Activated CD4-positive, alpha-beta T cell treated with anti-CD3 and anti-CD28 coated beads, Interleukin-2, amount 10 ng/mL, durations not matched to agents 7 days and 5 days (primary cell): ENCODE measurements at regions not wholly inside any gene's neighbourhood (a gene's known extent, or its start where the extent isn't known, plus 50 kb on each side); places are given as distances from the start of the nearest gene placed in this dataset.

Experiments
- CTCF ChIA-PET: fragments of 350-600 bp; sonication (Branson Sonifier 250); formaldehyde crosslinking; loops from one replicate; lab custom pipeline; 2021; ENCODE audit warnings: antibody characterized with exemption; lab: Charles Lee
- POLR2A ChIA-PET: fragments of 350-600 bp; sonication (Branson Sonifier 250); formaldehyde crosslinking; loops from one replicate; lab custom pipeline; 2021; ENCODE audit warnings: antibody characterized with exemption; lab: Charles Lee
- DNase-seq: peaks from one replicate; pipeline ENCODE4 v3.0.0-alpha.2; 2020
- H3K27ac Mint-ChIP-seq: one replicate; pipeline ENCODE4 v1.8.0; 2021; ENCODE audit warnings: mild to moderate bottlenecking, moderate library complexity, mixed read lengths
- H3K27me3 Mint-ChIP-seq: one replicate; pipeline ENCODE4 v1.8.0; 2021; ENCODE audit warnings: mixed read lengths
- H3K36me3 Mint-ChIP-seq: one replicate; pipeline ENCODE4 v1.8.0; 2021; ENCODE audit warnings: low read depth, mixed read lengths
- H3K4me1 Mint-ChIP-seq: one replicate; pipeline ENCODE4 v1.8.0; 2021; ENCODE audit warnings: mixed read lengths
- H3K4me3 Mint-ChIP-seq: one replicate; pipeline ENCODE4 v1.8.0; 2021; ENCODE audit warnings: mild to moderate bottlenecking, moderate library complexity, mixed read lengths
- H3K9me3 Mint-ChIP-seq: one replicate; pipeline ENCODE4 v1.8.0; 2021; ENCODE audit warnings: mixed read lengths

DNA sequence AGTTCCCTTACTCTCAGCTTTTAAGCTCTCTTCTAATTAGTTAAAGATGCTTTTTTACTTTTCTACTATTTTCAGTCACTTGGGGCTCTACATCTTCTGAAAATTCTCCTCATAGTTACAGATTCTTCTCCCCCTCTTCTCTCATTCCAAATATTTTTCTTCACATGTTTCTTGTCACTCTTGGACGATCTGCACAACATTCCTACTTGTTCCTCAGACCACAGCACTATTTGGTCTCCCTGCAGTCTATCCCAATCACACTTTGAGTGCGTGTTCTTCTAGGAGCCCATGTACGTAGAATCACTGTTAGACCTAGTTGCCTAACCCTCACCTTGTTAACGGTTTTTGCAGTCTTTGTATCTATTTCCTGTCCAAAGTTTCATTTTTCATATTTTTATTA, 222.5 kb upstream of the SPRY2 start:
- Mint-ChIP-seq H3K4me3 (no peak overlapping the region), H3K4me1 (peaks cover 11% of the 10 kb centered on the region), H3K27ac (no peak overlapping the region), H3K9me3 (no peaks in the 10 kb centered on the region), H3K27me3 (no peaks in the 10 kb centered on the region), H3K36me3 (no peaks in the 10 kb centered on the region)
- DNase-seq = no peak
- POLR2A ChIA-PET = no interaction called here
- CTCF ChIA-PET = no interaction called here

- H3K4me1 Mint-ChIP-seq = peaks cover 11% of the 10 kb centered on the region
Observed at GRCh38 chr13:80562433-80563156, 221.7 kb upstream of the SPRY2 start.

DNA sequence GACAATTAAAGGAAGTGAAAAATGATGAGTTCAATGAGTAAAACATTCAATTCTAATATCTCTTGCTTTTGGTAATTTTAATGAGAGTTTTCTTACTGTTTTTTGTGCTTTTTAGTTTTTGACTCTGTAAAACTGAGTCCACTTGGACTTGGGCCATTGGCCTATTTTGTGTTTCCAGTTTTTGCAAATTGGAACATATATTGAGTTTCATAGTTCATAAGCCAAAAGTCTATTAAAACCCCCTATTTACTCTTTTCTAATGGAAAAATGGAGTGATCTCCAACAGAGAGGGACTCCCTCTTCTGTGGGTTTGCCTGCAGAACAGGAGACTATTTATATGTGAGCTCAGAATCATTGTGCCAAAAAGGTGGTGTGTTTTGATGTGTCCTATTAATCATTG, 219.7 kb upstream of the SPRY2 start:
- ChIA-PET POLR2A (no interaction called here), CTCF (no interaction called here)
- H3K4me3 Mint-ChIP-seq = no peak overlapping the region
- no peaks in the 10 kb centered on the region for H3K36me3 Mint-ChIP-seq
- H3K9me3 Mint-ChIP-seq = no peaks in the 10 kb centered on the region
- no peaks in the 10 kb centered on the region for H3K27me3 Mint-ChIP-seq
- no peak overlapping the region for H3K27ac Mint-ChIP-seq
- H3K4me1 Mint-ChIP-seq = peaks cover 11% of the 10 kb centered on the region
- no peak for DNase-seq

More at GRCh38 chr13:80562433-80563156, 221.7 kb upstream of the SPRY2 start:
- no peak for DNase-seq
- H3K4me3 Mint-ChIP-seq = no peak overlapping the region
- ChIA-PET POLR2A (no interaction called here), CTCF (no interaction called here)
- no peaks in the 10 kb centered on the region for H3K27me3 Mint-ChIP-seq
- H3K9me3 Mint-ChIP-seq = no peaks in the 10 kb centered on the region
- no peak overlapping the region for H3K27ac Mint-ChIP-seq
- H3K36me3 Mint-ChIP-seq = no peaks in the 10 kb centered on the region

- no peaks in the 10 kb centered on the region for H3K27me3 Mint-ChIP-seq
- H3K27ac Mint-ChIP-seq = no peak overlapping the region
- ChIA-PET CTCF (no interaction called here), POLR2A (no interaction called here)
- H3K36me3 Mint-ChIP-seq = no peaks in the 10 kb centered on the region
- no peak for DNase-seq
- no peak overlapping the region for H3K4me3 Mint-ChIP-seq
- H3K4me1 Mint-ChIP-seq = peaks cover 11% of the 10 kb centered on the region
- no peaks in the 10 kb centered on the region for H3K9me3 Mint-ChIP-seq
Observed at GRCh38 chr13:80559944-80560343, 219.0 kb upstream of the SPRY2 start.

GRCh38 chr13:80558074-80558473, 217.1 kb upstream of the SPRY2 start:
- no peaks in the 10 kb centered on the region for H3K9me3 Mint-ChIP-seq
- POLR2A ChIA-PET = no interaction called here
- CTCF ChIA-PET = no interaction called here
- H3K4me1 Mint-ChIP-seq = peaks cover 7% of the 10 kb centered on the region
- no peak for DNase-seq
- H3K36me3 Mint-ChIP-seq = no peaks in the 10 kb centered on the region
- no peak overlapping the region for H3K4me3 Mint-ChIP-seq
- H3K27ac Mint-ChIP-seq = no peak overlapping the region
- no peaks in the 10 kb centered on the region for H3K27me3 Mint-ChIP-seq

- H3K9me3 Mint-ChIP-seq = no peaks in the 10 kb centered on the region
- no peak overlapping the region for H3K4me3 Mint-ChIP-seq
- H3K27me3 Mint-ChIP-seq = no peaks in the 10 kb centered on the region
- no peaks in the 10 kb centered on the region for H3K36me3 Mint-ChIP-seq
- no peak overlapping the region for H3K27ac Mint-ChIP-seq
- no peak for DNase-seq
- ChIA-PET CTCF (no interaction called here), POLR2A (no interaction called here)
- no peaks in the 10 kb centered on the region for H3K4me1 Mint-ChIP-seq
Observed at GRCh38 chr13:80555796-80556678, 215.1 kb upstream of the SPRY2 start.

DNA sequence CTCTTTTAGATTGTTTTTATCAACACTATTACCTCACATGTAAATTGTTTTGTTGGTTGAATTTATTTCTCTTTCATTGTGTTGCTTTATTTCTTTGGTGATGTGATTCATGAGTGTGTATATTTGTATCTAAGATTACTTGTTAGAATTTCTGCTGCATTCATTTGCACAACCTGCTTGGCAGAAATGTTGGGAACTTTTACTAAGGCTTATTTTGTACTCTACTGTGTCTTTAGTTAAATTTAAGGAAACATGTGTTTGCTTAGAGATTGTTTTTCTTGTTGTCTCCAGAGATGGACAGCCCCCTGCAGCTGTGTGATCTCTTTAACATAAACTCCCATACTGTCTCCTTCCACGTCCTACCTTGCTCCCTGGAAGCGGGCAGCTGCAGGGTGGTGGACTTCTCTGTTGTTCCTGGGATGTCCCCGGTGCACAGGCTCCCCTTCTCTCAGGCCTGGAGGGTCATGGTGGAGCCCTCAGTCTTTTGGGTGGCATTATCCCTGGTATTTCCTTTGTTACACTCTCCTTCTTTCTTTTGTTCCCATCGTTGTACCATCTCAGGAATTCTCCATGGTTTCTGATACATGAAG, 212.0 kb upstream of the SPRY2 start:
- H3K27me3 Mint-ChIP-seq = no peaks in the 10 kb centered on the region
- ChIA-PET POLR2A (no interaction called here), CTCF (no interaction called here)
- H3K27ac Mint-ChIP-seq = no peak overlapping the region
- no peaks in the 10 kb centered on the region for H3K4me1 Mint-ChIP-seq
- H3K9me3 Mint-ChIP-seq = no peaks in the 10 kb centered on the region
- H3K4me3 Mint-ChIP-seq = no peak overlapping the region
- DNase-seq = no peak
- H3K36me3 Mint-ChIP-seq = no peaks in the 10 kb centered on the region

GRCh38 chr13:80551650-80552497, 210.9 kb upstream of the SPRY2 start:
- Mint-ChIP-seq H3K4me3 (no peak overlapping the region), H3K27ac (no peak overlapping the region)

DNA sequence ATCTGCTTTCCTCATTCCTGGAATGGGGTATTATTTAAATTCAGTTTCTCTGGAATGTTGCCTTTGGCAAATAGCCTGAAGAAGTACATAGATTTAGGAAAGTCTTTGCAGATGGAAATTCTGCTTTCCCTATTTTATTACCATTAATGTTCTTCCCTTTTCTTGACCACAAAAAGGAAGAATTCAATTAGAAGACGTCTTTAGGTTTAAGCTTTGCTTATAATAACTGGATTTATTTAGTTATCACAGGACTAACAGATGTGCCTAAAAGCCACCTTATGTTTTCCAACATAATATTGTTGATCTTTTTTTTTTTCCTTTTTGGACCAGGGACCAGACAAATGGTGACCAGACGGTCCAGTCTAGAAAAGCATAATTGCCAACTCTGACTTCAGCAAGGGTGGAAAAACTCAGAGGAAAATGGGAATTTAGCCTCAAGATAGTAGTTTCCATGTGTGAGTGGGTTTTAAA, 210.1 kb upstream of the SPRY2 start:
- no peak for DNase-seq
- ChIA-PET POLR2A (no interaction called here), CTCF (no interaction called here)
- Mint-ChIP-seq H3K36me3 (no peaks in the 10 kb centered on the region), H3K27me3 (no peaks in the 10 kb centered on the region), H3K4me3 (no peak overlapping the region), H3K4me1 (no peaks in the 10 kb centered on the region), H3K9me3 (no peaks in the 10 kb centered on the region), H3K27ac (no peak overlapping the region)

More at GRCh38 chr13:80551650-80552497, 210.9 kb upstream of the SPRY2 start:
- ChIA-PET CTCF (no interaction called here), POLR2A (no interaction called here)
- Mint-ChIP-seq H3K36me3 (no peaks in the 10 kb centered on the region), H3K9me3 (no peaks in the 10 kb centered on the region), H3K27me3 (no peaks in the 10 kb centered on the region), H3K4me1 (no peaks in the 10 kb centered on the region)
- no peak for DNase-seq

DNA sequence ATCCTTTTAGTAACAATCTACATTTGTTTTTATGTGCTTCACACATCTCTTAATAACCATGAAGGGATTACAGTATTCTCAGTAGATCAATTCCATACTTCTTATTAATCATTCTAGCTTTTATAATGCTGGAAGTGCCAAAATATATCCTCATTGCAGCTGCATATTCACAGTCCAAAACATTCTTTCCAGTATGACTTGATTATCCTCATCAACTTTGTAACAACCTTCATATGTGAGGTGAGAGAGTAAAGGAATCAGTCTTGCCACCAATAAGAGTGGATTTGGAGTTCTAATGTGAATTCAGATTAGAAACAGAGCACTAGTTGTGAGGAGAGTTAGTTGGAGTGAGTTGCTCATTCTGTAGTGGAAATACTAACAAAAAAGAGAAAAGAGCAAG, 208.0 kb upstream of the SPRY2 start:
- Mint-ChIP-seq H3K36me3 (no peaks in the 10 kb centered on the region), H3K4me1 (no peaks in the 10 kb centered on the region), H3K27ac (no peak overlapping the region), H3K4me3 (no peak overlapping the region), H3K27me3 (no peaks in the 10 kb centered on the region), H3K9me3 (no peaks in the 10 kb centered on the region)
- no peak for DNase-seq
- POLR2A ChIA-PET = no interaction called here
- CTCF ChIA-PET = no interaction called here

- CTCF ChIA-PET = no interaction called here
- Mint-ChIP-seq H3K9me3 (peaks cover under 1% of the 10 kb centered on the region), H3K4me1 (no peaks in the 10 kb centered on the region), H3K4me3 (no peak overlapping the region), H3K27ac (no peak overlapping the region), H3K36me3 (no peaks in the 10 kb centered on the region), H3K27me3 (no peaks in the 10 kb centered on the region)
- no peak for DNase-seq
- POLR2A ChIA-PET = no interaction called here
Observed at GRCh38 chr13:80547885-80548825, 207.2 kb upstream of the SPRY2 start.

DNA sequence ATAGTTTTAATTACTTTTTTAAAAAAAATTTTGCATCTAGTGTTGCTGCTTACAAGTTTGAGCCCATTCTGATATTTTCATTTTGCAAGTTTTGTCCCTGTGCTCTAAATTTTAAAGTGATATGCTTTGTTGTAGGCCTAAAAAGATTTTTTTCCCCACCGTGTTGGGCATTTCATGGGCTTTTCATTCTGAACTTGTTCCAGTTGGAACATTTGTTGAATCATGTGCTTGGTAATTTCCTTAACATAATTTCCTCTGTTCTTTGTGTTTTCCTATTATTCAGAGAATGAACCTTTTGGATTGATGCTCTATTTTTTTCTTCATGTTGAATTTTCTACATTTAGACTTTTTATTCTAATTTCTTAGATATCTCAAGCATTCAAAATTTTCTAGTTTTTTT, 206.4 kb upstream of the SPRY2 start:
- Mint-ChIP-seq H3K4me1 (no peaks in the 10 kb centered on the region), H3K27ac (no peak overlapping the region), H3K27me3 (no peaks in the 10 kb centered on the region), H3K9me3 (peaks cover 3% of the 10 kb centered on the region), H3K4me3 (no peak overlapping the region), H3K36me3 (no peaks in the 10 kb centered on the region)
- ChIA-PET CTCF (no interaction called here), POLR2A (no interaction called here)
- DNase-seq = no peak
